AG04450 (cell line): ENCODE measurements at regions not wholly inside any gene's neighbourhood (a gene's known extent, or its start where the extent isn't known, plus 50 kb on each side); places are given as distances from the start of the nearest gene placed in this dataset.

Experiments
- CTCF ChIA-PET: fragments of 300-600, 350-600 bp; formaldehyde crosslinking; extraction: SDS; loops from one replicate; lab custom pipeline; 2022; ENCODE audit warnings: antibody characterized with exemption, inconsistent platforms; lab: Charles Lee
- POLR2A ChIA-PET: fragments of 350-600 bp; formaldehyde crosslinking; extraction: SDS; loops from one replicate; lab custom pipeline; 2021; ENCODE audit warnings: antibody characterized with exemption, inconsistent platforms; lab: Yijun Ruan, JAX
- DNase-seq: peaks from one replicate; pipeline ENCODE4 v3.0.0-alpha.2; 2011; ENCODE audit warnings: low read depth, low spot score
- H3K27ac ChIP-seq: one replicate; pipeline ENCODE4 v1.5.1; 2012; ENCODE audit warnings: low read depth, low read length, control low read depth
- H3K27me3 ChIP-seq: one replicate; pipeline ENCODE4 v1.6.0; 2012; ENCODE audit warnings: low read length; ENCODE audit not compliant: control insufficient read depth, insufficient read depth
- H3K4me3 ChIP-seq: 2 replicates; pipeline ENCODE4 v1.5.1; 2011; ENCODE audit warnings: mild to moderate bottlenecking, low read depth, low read length, control low read depth
- H3K9me3 ChIP-seq: 2 replicates; pipeline ENCODE4 v1.5.1; 2012; ENCODE audit warnings: low read length; ENCODE audit not compliant: control insufficient read depth, insufficient read depth
- TF ChIP-seq, protein P1 (sequence below): IDR thresholded peaks from 2 replicates; pipeline ENCODE4 v1.5.1; 2011; ENCODE audit warnings: low read depth, low read length, control low read depth, inconsistent platforms

DNA sequence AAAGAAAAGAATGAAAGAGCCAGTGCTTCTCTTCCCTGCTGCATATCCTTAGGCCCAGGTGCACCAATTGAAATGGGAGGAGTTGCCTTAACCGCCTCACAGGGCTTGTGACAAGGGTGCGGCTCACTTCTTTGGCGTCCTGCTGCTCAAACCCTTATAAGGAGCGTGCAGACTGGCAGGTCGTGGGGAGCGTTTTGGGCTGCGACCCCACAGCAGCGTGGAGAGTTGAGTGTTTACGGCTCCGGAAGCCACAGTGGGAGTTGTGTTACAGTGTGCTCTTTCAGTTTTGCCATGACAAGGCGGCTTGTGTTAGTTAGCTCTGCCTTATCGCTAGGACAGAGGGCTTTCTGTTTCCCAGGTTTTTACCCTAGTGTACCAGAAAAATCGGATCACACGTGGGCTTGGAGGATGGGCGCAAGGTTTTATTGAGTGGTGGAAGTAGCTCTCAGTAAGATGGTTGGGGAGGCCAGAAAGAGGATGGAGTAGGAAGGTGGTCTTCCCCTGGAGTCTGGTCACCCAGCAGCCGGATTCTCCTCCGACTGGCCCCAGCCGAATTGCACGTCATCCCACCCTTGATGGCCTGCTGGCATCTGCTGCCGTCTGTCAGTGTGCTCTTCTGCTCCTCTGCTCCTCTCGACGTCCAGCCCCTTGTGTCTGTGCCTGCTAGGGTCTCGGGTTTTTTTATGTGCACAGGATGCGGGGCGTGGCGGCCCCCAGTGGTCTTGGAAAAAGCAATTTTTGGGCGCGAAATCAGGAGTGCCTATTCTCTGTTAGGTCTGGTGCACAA is 718.9 kb downstream of the ARAP2 start:
- peaks cover 9% of the 10 kb centered on the region for H3K9me3 ChIP-seq
- no peaks in the 10 kb centered on the region for H3K27me3 ChIP-seq
- DNase-seq: no peak
- ChIA-PET CTCF (no interaction called here), POLR2A (no interaction called here)
- TF ChIP-seq, protein P1, sequence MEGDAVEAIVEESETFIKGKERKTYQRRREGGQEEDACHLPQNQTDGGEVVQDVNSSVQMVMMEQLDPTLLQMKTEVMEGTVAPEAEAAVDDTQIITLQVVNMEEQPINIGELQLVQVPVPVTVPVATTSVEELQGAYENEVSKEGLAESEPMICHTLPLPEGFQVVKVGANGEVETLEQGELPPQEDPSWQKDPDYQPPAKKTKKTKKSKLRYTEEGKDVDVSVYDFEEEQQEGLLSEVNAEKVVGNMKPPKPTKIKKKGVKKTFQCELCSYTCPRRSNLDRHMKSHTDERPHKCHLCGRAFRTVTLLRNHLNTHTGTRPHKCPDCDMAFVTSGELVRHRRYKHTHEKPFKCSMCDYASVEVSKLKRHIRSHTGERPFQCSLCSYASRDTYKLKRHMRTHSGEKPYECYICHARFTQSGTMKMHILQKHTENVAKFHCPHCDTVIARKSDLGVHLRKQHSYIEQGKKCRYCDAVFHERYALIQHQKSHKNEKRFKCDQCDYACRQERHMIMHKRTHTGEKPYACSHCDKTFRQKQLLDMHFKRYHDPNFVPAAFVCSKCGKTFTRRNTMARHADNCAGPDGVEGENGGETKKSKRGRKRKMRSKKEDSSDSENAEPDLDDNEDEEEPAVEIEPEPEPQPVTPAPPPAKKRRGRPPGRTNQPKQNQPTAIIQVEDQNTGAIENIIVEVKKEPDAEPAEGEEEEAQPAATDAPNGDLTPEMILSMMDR: no peak
- H3K4me3 ChIP-seq: no peak overlapping the region
- no peak overlapping the region for H3K27ac ChIP-seq

DNA sequence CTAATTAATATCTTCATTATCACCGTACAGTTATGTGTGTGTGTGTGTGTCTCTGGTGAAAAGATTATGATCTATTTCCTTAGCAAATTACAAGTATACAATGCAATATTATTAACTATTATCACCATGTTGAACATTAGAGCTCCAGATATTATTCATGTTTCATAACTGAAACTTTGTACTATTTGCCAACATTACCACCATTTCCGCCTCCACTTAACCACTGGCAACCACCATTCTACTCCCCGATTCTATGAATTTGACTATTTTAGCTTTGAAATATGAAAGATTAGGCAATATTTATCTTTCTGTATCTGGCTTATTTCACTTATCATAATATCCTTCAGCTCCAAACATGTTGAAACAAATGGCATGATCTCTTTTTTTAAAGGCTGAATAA is 717.9 kb downstream of the ARAP2 start:
- ChIA-PET POLR2A (no interaction called here), CTCF (no interaction called here)
- Histone ChIP-seq H3K27ac (no peak overlapping the region), H3K4me3 (no peak overlapping the region), H3K27me3 (no peaks in the 10 kb centered on the region), H3K9me3 (peaks cover 9% of the 10 kb centered on the region)
- TF ChIP-seq, protein P1: no peak
- DNase-seq: no peak

DNA sequence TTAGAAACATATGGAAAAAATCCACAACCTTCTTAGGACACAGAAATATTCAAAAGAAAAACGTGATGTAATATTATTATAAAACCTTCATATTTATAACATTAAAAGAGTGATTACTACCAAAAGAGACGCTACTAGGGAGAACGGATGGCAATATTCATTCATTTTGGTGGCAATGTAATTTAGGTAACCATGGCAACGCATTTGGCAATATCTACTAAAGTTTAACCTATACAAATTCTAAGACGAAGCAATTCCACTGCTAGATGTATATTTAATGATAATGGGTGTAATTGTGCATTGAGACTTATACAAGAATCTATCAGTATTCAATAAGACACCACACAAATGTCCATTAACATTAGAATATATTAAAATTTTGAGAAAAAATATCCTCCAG is 709.4 kb downstream of the ARAP2 start:
- TF ChIP-seq, protein P1: no peak
- POLR2A ChIA-PET: no interaction called here
- H3K27me3 ChIP-seq: no peaks in the 10 kb centered on the region

GRCh38 chr4:35538807-35539206 is 705.5 kb downstream of the ARAP2 start:
- TF ChIP-seq, protein P1: no peak
- ChIA-PET POLR2A (no interaction called here), CTCF (no interaction called here)
- no peak for DNase-seq
- Histone ChIP-seq H3K4me3 (no peak overlapping the region), H3K27me3 (no peaks in the 10 kb centered on the region), H3K9me3 (peaks cover 14% of the 10 kb centered on the region), H3K27ac (no peak overlapping the region)

More for the DNA sequence above, 709.4 kb downstream of the ARAP2 start:
- peaks cover 6% of the 10 kb centered on the region; the same call in 1 of the 2 replicates for H3K9me3 ChIP-seq
- CTCF ChIA-PET: no interaction called here
- no peak for DNase-seq
- H3K27ac ChIP-seq: no peak overlapping the region
- no peak overlapping the region for H3K4me3 ChIP-seq

- H3K9me3 ChIP-seq: peaks cover 14% of the 10 kb centered on the region
Observed at GRCh38 chr4:35539404-35540055, 704.8 kb downstream of the ARAP2 start.

More at GRCh38 chr4:35539404-35540055, 704.8 kb downstream of the ARAP2 start:
- H3K27me3 ChIP-seq: no peaks in the 10 kb centered on the region
- no peak for DNase-seq
- TF ChIP-seq, protein P1: no peak
- no peak overlapping the region for H3K27ac ChIP-seq
- ChIA-PET POLR2A (no interaction called here), CTCF (no interaction called here)
- no peak overlapping the region for H3K4me3 ChIP-seq
